Stromal cell of bone marrow (primary cell): ENCODE measurements at regions not wholly inside any gene's neighbourhood (a gene's known extent, or its start where the extent isn't known, plus 50 kb on each side); places are given as distances from the start of the nearest gene placed in this dataset.
"Not testable (repeated sequence)": the region's sequence is repeated elsewhere in the genome, so short reads cannot be mapped to it uniquely, and the experiment has no call there.

Source experiments
- DNase-seq: peaks from one replicate; pipeline ENCODE4 v3.0.0-alpha.2; 2012; ENCODE audit warnings: low read depth

DNA sequence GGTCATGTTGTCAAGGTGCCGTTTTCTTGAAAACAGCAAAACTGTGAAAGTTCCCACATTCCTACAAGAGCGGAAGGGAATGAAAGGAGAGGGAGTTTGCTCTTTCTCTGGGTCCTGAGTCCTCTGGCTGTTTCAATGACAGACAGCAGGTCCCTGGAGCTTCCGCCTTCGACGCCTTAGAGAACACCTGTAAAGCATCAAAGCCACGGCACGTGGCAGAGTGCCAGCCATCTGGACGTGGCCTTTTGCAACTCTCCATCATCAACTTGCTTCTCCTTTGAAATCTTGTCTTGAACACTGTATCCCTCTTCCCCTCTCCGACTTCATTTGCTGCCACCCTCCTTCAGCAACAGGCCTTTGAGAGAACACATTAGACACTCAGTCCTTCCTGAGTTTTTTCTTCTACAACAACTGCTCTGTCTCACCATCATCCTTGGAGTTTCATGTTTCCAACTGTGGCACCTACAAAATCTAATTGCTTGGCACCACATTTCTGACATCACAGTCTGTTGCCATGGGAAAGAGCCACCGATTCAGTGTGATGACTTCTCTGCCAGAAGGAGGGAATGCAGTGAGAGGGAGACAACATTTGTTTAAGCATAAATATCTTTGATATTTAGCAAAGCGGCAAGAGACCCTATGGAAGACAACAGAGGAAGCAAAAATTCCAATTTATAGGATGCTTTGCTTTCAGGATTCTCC, 204.9 kb upstream of the PTER start:
- no peak for DNase-seq

- DNase-seq, result no peak
These were observed 204.4 kb upstream of the PTER start for GRCh38 chr10:16232441-16232840.

- no peak for DNase-seq
These were observed 201.9 kb upstream of the PTER start for GRCh38 chr10:16234916-16235315.

GRCh38 chr10:16242446-16242845, 194.4 kb upstream of the PTER start:
- DNase-seq, result no peak

DNA sequence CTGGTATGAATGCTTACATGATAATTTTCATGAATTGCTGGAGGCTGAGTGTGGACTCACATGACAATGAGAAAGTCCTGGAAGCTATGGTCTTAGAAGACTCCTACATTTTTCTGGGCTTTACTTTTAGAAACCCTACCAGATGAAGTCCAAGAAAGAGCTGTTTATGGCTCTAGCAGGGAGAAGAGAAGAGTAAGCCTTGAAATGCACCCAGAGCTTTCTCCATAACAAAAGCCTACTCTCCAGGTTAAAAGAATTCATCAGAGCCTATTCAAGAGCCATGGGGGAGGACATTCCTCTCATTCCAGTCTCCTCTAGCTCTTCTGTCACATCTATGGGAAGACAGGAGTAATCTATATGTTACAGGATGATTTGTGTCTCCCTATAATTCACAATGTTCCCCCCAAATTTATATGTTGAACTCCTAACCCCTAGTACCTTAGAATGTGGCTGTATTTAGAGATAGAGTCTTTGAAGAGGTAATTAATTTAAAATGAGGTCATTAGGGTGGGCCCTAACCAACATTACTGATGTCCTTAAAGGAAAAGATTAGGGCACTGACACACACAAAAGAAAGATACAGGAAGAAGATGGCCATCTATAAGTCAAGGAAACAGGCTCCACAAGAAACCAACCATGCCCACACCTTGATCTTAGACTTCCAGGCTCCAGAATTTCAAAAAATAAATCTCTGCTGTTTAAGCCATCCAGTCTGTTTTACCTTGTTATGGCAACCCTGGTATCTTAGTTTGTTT, 193.8 kb upstream of the PTER start:
- DNase-seq, result no peak

- DNase-seq, result not testable (repeated sequence)
These were observed 186.7 kb upstream of the PTER start for GRCh38 chr10:16250136-16250535.

- no peak for DNase-seq
These were observed 180.5 kb upstream of the PTER start for GRCh38 chr10:16256336-16256735.

DNA sequence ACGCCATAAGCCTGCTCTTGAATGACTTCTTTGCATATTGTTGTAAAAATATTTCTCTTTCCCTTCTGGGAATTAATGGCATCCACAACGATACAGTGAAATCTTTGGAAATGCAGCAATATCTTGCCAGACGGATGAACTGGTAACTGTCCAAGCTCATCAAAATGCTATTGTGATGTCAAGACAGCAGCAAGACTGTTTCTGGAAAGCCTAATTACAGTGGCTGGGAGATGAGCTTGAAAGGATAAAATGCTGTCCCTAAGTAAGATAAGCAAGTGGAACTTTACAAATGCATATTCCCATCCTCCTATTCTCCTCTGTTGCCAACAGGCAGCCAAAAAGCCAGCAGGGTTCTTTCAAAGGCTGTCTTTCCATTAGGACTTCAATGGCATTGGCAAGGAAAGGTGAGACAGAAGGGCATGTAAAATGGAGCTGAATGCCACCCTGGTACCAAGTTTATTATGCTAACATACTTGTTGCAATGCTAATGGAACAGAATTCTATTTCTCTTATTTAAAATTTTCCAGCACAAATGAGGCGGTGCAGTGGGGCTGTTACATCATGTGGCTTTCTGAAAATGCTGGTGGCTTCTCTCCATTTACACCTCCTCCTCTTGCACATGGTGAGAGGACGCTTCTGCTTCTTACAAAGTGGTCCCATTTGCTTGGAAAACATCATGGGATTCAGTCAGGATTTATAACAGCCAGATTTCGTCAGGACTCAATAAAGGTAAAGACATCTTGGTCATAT, 178.3 kb upstream of the PTER start:
- no peak for DNase-seq

GRCh38 chr10:16259726-16260125, 177.1 kb upstream of the PTER start:
- DNase-seq, result no peak

DNA sequence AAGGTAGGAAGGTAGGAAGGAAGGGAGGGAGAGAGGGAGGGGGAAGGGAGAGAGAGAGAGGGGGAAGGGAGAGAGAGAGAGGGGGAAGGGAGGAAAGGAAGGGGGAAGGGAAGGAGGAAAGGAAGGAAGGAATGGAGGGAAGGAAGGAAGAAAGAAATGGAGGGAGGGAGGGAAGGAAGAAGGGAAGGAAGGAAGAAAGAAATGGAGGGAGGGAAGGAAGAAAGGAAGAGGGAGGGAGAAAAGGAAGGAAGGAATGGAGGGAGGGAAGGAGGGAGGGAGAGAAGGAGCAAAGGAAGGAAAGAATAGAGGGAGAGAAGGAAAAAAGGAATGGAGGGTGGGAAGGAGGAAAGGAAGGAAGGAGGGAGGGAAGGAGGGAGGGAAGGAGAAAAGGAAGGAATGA, 176.4 kb upstream of the PTER start:
- DNase-seq, result no peak

DNA sequence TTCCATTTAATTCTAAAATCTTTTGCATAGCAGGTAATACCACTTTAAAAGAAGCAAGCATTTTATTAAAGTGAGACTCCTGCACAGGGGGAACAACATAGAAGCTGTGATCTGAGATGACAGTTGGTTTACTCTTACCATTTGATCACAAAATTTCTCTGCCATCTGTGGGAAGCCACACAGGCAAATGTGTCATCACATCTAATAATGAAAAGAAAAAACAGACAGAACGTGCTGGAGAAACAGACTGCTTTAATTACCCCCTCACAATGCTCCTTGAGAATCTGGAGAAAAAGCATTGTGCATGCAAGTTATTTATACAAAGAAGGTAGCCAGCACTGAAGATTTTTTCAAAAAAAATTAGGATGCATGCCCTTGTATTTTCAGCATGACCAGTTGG, 165.2 kb upstream of the PTER start:
- no peak for DNase-seq

DNA sequence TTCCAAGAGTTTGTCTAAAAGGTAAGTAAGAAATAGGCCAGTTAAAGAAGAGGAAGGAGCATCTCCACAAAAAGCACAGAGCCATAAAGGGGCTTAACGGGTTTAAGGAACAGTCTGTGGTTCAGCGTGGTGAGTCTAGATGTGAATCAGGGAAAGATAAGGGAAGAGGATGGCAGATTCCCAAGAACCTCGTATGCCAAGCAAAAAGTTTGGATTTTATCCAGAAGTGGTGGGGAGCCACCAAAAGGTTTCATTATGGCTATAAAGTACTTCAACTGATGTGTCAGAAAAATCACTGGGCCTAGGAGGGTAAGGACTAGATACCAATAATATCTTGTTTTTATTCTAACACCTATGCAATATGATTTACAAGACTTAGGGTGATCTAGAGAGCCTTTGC, 161.9 kb upstream of the PTER start:
- DNase-seq, result no peak

GRCh38 chr10:16280595-16280994, 156.2 kb upstream of the PTER start:
- DNase-seq, result no peak

GRCh38 chr10:16292366-16292765, 144.4 kb upstream of the PTER start:
- DNase-seq, result no peak

DNA sequence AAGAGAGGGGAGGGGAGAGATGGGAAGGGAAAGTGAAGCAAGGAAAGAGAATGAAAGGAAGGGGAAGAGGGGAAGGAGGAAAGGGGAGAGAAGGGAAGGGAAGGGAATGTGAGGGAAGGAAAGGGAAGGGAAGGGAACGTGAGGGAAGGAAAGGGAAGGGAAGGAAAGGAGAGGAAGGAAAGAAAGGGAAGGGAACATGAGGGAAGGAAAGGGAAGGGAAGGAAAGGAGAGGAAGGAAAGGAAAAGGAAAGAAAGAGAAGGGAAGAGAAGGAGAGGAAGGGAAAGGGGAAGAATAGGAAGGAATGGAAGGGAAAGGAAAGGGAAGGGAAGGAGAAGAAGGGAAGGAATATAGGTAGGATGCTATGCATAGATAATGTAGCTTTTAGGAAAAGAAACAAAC, 139.7 kb upstream of the PTER start:
- no peak for DNase-seq

DNA sequence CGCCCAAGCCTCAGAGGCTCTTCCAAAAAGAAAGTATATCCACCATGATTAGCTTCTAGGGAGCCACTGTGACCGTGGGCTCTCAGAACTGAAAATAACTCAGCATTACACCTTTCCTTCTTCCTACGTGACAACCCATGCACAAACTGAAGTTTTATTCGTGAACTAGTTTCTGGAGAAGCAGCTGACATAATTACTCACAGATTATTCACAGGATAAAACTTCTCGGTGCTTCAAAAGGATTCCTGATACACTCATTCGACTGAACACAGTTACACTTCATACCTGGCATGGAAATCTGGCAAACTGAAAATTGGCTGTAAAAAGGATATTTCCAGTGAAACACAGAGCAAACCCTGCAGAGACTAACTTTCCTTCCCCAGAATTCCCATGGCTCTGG, 139.2 kb upstream of the PTER start:
- DNase-seq, result no peak

DNA sequence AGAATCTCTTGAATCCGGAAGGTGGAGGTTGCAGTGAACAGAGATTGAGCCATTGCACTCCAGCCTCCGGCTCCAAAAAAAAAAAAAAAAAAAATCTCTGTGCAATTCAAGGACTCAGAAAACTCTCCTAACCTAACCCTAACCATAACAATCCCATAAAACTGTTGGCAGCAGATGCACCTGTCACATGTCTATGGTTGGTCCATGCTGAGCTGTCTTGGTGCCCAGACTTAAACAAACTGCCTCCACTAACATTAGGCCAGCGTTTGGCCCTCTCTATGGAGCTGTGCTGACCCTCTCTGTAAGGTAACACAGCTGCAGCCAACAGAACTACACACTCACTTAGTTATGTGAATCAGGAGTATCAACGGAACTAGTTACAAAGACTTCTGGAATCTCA, 132.5 kb upstream of the PTER start:
- DNase-seq, result no peak

GRCh38 chr10:16310440-16310839, 126.4 kb upstream of the PTER start:
- DNase-seq, result no peak

GRCh38 chr10:16314259-16314658, 122.6 kb upstream of the PTER start:
- no peak for DNase-seq

DNA sequence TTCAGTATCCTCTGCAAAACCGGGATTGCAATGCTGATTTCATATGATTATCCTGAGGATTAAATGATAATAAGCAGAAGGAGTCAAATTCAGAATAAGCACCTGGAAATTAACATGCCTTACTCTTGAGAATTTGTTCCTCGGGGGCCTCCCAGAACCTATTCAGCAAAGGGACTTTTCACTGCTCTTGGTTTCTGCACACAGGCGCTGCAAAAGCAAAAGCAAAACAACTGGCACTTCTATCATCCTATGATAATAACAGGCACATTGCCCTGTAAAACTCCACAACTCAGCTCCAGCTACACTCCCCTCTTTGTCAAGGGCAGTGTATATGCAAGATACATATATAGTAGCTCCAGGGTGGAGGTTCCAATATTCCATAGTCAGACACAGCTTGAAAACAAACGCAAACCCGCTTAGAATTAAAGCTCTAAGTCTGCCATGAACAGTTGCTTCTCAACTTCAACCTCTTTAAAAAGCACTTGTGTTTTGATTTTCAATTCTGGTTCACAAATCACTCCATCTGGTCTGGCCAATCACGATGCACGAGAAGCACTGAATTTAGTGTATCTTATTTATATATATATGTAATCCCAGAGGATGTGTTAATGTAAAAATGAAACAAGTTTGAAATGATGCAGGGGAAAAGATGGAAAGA, 119.9 kb upstream of the PTER start:
- DNase-seq, result no peak

DNA sequence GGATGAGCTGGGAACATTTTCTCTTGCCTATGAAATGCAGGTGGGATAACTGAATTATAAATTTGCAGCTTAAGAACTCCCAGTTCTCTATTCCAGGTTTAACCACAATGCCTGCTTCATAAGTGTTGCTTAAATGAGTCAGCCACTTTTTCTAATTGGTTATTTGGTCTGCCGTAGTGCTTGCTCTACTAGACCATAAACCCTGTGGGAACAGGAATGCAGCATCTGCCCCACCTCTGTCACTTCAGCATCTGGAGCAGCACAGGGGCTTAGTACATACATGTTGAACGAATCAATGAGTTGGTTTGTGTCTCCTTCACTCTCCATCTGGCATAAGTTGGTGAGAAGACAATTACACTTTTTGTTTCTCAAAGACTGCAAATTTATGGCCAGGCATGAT, 95.2 kb upstream of the PTER start:
- DNase-seq, result no peak

DNA sequence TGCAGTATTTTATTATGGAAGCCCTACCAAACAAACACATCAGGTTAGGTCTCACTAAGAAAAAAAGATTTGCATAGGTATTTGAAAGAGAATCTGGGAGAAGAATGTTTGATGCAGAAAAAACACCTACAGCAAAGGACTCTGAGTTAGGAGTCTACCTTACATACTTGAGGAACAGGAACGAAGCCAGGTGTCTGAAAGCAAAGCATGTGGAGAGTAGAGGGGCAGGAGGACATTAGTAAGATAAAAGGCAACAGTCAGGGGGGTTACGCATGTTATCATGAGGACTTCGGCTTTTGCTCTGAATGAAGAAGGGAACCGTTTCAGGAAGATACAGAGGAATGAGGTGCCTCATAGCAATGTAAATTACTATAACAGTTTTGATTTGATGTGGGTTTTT, 87.9 kb upstream of the PTER start:
- DNase-seq, result no peak

- DNase-seq, result no peak
These were observed 84.7 kb upstream of the PTER start for GRCh38 chr10:16352146-16352545.
